ENCODE measurements at regions not wholly inside any gene's neighbourhood (a gene's known extent, or its start where the extent isn't known, plus 50 kb on each side); places are given as distances from the start of the nearest gene placed in this dataset.

GRCh38 chr16:6157806-6158205, 1060.2 kb upstream of the EEF2KMT start:
- no peaks in the 10 kb centered on the region for H3K9me1 ChIP-seq (replicated peaks; ENCODE audit: control insufficient read depth, extremely low read depth, insufficient read depth, low read length)
- no peaks in the 10 kb centered on the region for H3K79me2 ChIP-seq (ENCODE audit: control insufficient read depth, insufficient read depth, low read length)
- no TSS peak for BruUV-seq (replicated peaks)
- TF ChIP-seq POLR2AphosphoS5 (IDR thresholded peaks at IDR 0.05; ENCODE audit: insufficient read depth, low read depth, low read length) (no peak), EZH2 (IDR thresholded peaks at IDR 0.05; ENCODE audit: borderline replicate concordance, low read depth, low read length, severe bottlenecking) (no peak), MAX (IDR thresholded peaks at IDR 0.05; ENCODE audit: insufficient read depth, insufficient read length) (no peak), GATA2 (IDR thresholded peaks at IDR 0.05; ENCODE audit: insufficient read depth, insufficient read length, low read depth, low read length) (no peak), JUN (IDR thresholded peaks at IDR 0.05; ENCODE audit: borderline replicate concordance, insufficient read depth, insufficient read length, low read depth) (no peak)
- FAIRE-seq (no peak), DNase-seq (ENCODE audit: low read depth, low spot score) (no peak)
- no peaks in the 10 kb centered on the region for H4K20me1 ChIP-seq (replicated peaks; ENCODE audit: control insufficient read depth, extremely low read depth, insufficient read depth, low read length)
- no peaks in the 10 kb centered on the region for H3K27me3 ChIP-seq (ENCODE audit: control insufficient read depth in 2 of 2, insufficient read depth in 2 of 2, low read length in 2 of 2)
- no peak overlapping the region for H3K27ac ChIP-seq (ENCODE audit: insufficient read depth, low read depth, low read length)
- no peak overlapping the region for H2AFZ ChIP-seq (ENCODE audit: low read depth, low read length)
- intact Hi-C loops (cut with micrococcal nuclease) (no loop called here), dilution Hi-C loops (cut with MboI; ENCODE audit: extremely low pct_ligation_motif_present, low sequenced_read_pairs) (no loop called here)
- no peak overlapping the region for H3K4me3 ChIP-seq (replicated peaks in 1 of 3; ENCODE audit: insufficient read depth in 1 of 3, low read depth in 1 of 3, low read length in 3 of 3)
- ChIA-PET POLR2A (no interaction called here), CTCF (no interaction called here)
- H3K4me2 ChIP-seq (ENCODE audit: insufficient read depth, low read length) = no peak overlapping the region
- peaks cover 2% of the 10 kb centered on the region for H3K9me3 ChIP-seq (replicated peaks; ENCODE audit: control insufficient read depth, insufficient read depth, low read length)
- no peak overlapping the region for H3K9ac ChIP-seq (replicated peaks; ENCODE audit: extremely low read depth, insufficient read depth, low read length)
- H3K36me3 ChIP-seq (ENCODE audit: control insufficient read depth in 2 of 2, extremely low read depth in 1 of 2, insufficient read depth in 2 of 2, low read length in 2 of 2) = no peaks in the 10 kb centered on the region
- no peaks in the 10 kb centered on the region for H3K4me1 ChIP-seq (ENCODE audit: control insufficient read depth, extremely low read depth, insufficient read depth, low read length)

- intact Hi-C loops (cut with micrococcal nuclease) (no loop called here), dilution Hi-C loops (cut with MboI; ENCODE audit: extremely low pct_ligation_motif_present, low sequenced_read_pairs) (no loop called here)
- FAIRE-seq = no peak
- Histone ChIP-seq H3K9me1 (replicated peaks; ENCODE audit: control insufficient read depth, extremely low read depth, insufficient read depth, low read length) (no peaks in the 10 kb centered on the region), H3K27ac (ENCODE audit: insufficient read depth, low read depth, low read length) (no peak overlapping the region), H3K4me2 (ENCODE audit: insufficient read depth, low read length) (no peak overlapping the region), H4K20me1 (replicated peaks; ENCODE audit: control insufficient read depth, extremely low read depth, insufficient read depth, low read length) (no peaks in the 10 kb centered on the region), H3K9ac (replicated peaks; ENCODE audit: extremely low read depth, insufficient read depth, low read length) (no peak overlapping the region), H2AFZ (ENCODE audit: low read depth, low read length) (no peak overlapping the region), H3K4me1 (ENCODE audit: control insufficient read depth, extremely low read depth, insufficient read depth, low read length) (no peaks in the 10 kb centered on the region), H3K36me3 (ENCODE audit: control insufficient read depth in 2 of 2, extremely low read depth in 1 of 2, insufficient read depth in 2 of 2, low read length in 2 of 2) (no peaks in the 10 kb centered on the region), H3K27me3 (ENCODE audit: control insufficient read depth in 2 of 2, insufficient read depth in 2 of 2, low read length in 2 of 2) (no peaks in the 10 kb centered on the region), H3K9me3 (replicated peaks; ENCODE audit: control insufficient read depth, insufficient read depth, low read length) (no peaks in the 10 kb centered on the region), H3K79me2 (ENCODE audit: control insufficient read depth, insufficient read depth, low read length) (no peaks in the 10 kb centered on the region), H3K4me3 (replicated peaks in 1 of 3; ENCODE audit: insufficient read depth in 1 of 3, low read depth in 1 of 3, low read length in 3 of 3) (no peak overlapping the region)
- no peak for DNase-seq (ENCODE audit: low read depth, low spot score)
- BruUV-seq (replicated peaks) = no TSS peak
- no peak for TF ChIP-seq FOS (IDR thresholded peaks at IDR 0.05; ENCODE audit: borderline replicate concordance, insufficient read depth, low read length)
- ChIA-PET CTCF (no interaction called here), POLR2A (no interaction called here)
Observed at GRCh38 chr16:6155271-6155670, 1057.7 kb upstream of the EEF2KMT start.
